Kasumi-1 (cell line): ENCODE measurements at regions not wholly inside any gene's neighbourhood (a gene's known extent, or its start where the extent isn't known, plus 50 kb on each side); places are given as distances from the start of the nearest gene placed in this dataset.

ENCODE experiments used
- DNase-seq, 2 experiments: peaks; one replicate each; lab custom pipeline; 2025; lab: John Stamatoyannopoulos, UW

DNA sequence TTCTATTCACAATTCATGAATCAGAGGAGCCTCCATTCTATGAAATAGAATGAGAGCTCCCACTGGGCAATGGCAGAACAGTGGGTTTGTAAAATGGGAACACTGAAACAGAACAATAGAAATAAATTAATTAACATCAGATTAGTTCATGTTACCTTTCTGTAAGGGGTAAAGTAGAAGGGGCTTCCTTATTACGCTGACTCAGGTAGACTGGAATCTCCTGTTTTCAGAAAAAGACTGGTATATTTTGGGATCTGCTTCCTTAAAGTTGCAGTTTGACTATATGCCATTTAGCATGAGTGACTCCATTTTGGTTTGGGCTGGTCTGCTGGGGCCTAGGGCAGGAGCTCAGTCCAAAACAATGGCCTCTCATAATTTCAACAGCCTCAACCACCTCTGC is 52.8 kb upstream of the ZFAND3 start:
- DNase-seq, result no peak

DNA sequence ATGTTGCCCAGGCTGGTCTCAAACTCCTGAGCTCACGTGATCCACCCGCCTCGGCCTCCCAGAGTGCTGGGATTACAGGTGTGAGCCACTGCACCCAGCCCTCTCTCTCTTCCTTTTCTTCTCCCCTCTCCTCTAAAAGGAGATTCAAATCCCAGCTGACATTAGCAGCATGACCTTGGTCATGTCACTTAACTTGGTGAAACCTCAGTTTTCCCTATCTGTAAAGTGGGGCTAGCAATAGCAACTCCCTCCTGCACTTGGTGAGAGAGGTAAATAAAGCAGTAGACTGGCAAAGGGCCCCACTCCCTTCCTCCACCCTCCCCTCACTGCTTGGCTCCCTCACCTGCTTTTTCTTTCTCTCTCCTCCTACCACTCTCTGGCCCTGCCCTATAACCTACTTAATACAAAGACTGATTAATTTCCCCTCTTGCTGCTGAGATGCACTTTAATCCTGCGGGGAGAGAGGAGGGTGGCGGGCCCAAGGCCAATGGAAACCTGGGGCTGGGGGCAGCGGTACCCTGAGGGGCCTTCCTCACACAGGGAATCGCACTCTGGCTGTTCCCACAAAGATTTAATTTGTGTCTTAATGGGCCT is 54.2 kb upstream of the ZFAND3 start:
- no peak for DNase-seq

DNA sequence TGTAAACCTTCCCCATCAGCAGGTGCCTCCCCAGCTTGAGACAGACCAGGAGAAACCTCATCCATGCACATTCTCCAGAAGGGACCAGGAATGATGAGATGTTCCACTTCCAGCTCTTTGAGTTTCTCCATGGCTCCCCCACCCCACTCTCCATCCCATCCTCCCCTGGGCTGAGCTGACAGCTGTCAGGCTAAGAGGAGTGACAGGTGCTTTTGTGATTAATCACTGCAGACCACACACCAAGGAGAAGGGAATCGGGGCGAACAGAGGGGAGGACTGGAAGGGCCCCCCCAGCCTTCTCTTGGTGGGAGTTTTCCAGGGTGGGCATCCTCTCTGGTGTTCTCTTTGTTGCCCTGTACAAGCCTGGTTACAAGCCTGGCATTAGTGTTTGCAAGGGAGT is 56.1 kb upstream of the ZFAND3 start:
- DNase-seq, result no peak

DNA sequence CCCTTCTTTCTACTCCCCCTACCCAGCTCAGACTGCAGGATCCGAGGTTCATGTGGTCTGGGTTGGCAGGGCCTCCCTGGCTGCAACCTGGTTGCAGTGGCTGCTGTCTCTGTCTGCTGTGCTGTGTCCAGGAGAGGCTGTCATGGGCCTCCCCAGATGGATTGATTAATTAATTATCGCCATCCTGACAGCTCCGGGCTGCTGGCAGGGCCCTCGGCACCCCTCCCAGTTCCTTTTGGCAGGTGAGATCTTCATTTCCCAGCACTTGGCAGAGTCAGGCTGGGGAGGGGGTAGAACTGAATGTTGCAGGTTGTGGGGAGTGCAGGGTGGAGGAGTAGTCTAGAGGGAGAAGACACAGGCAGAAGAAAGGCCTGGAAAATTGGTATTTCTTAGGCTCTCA is 56.7 kb upstream of the ZFAND3 start:
- DNase-seq, result no peak

DNA sequence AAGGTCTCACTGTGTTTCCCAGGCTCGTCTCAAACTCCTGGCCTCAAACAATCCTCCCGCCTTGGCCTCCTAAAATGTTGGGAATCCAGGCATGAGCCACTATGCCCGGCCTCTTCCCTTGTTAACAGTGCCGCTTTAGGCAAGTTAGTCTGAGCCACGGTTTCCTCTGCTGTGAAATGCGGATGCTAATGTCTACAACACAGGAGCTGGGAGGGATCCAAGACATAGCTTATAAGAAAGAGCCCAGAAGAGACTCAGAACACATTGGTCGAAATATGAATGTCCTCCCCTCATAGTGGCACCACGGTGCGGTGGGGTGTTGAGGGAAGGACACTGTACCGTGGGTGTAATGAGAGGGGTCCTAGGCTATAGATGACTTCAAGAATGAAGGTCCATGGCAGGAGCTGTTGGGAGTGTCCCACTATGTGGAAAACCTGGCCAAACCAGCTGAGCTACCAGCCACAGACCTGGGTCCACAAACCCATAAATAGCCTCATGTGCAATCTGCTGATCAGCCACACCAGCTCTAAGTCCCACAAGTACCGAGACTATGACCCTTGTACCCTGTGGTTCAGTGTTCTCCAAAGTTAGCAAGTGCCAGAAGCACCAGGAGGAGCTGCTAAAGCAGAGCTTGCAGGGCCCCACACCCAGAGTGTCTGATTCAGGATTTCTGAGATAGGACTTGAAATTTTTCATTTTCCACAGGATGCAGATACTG is 57.8 kb upstream of the ZFAND3 start:
- no peak for DNase-seq

DNA sequence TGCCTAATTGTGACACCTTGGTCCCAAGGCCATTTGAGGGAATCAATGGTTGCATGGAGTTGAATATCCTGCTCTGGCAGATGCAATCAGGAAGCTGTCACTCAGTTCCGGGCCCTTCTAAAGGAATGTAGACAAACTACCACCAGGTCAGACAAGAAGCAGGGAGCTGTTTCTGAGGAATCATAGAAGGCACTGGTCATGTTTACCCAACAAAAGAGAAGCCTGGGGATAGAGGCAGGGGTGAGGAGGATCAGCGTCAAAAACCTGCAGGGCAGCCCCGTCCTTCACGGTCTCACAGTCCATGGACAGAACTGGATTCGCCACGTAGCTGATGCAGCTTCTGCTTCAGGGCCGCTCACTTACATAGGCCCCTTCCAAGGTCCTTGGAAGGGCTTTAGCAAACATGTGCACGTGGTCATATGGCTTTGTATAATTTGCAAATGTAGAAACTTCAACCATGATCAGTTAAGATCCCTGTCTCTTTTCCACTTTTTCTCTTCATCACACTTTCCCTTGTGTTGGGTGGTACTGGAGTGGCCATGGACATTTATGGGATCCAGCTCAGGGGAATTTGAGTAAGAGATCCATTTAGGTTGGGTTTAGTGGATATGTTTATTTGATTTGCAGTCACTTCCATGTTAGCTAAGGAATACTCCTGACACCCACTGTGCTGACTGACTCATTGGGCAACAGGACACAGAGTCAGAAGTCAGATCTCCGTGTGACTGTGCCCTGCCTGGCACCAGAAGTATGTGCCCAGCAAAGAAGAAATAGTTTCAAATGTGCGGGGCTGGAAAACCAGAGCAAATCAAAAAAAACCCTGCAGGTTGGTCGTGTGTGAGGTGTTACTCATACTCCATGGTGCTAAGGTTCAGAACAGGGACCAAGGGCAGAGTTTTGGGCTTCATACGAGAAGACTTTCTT is 60.0 kb upstream of the ZFAND3 start:
- no peak for DNase-seq

DNA sequence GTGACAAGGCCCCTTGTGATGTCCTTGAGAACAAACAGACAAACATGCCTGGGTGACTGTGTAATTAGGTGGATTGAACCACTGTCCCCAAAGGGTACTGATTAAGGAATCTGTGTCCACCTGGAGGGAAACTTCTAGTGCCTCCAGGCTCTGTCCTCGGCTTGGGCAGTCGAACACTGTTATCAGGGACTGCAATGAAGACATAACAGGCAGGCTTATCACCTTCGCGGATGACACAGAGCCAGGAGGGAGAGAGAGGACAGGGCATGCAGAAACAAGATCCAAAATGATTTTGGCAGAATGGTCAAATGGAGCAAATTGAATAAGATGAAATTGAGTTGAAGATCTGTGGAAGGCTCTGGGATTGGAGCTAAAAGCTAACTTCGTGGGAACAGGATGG is 60.9 kb upstream of the ZFAND3 start:
- no peak for DNase-seq

DNA sequence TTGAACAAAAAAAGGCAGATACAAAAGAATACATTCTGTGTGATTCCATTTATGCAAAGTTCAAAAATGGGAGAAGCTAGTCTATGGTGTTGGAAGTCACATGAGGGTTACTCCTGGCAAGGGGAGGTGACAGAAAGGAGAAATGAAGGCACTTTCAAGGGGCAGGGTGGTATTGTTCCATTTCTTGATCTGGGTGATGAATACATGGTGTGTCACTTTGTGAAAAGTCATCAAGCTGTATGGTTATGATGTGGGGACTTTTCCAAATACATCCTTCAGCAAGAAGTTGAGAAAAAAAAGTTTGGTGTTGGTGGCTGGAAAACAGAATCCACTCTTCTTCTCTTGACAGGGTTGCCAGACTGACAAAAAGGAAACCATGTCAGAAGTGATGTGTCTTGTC is 60.6 kb upstream of the MDGA1 start:
- no peak for DNase-seq

DNA sequence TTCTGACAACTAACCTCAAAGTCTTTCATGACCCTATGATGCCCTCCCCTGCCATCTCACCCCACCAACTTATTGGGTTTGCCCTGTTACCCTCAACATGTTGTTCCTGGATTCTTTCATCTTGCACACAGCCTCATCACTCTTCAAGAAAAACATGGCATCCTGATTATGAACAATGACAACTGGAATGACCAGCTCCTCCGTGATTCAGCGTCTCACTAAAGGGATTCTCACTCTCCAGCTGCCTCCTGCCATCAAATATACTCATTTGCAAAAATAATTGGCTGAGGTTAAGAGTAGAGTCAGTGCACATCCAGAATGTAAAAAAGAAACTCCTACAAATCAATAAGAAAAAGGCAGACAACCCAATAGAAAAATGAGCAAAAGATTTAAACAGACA is 59.7 kb upstream of the MDGA1 start:
- no peak for DNase-seq

DNA sequence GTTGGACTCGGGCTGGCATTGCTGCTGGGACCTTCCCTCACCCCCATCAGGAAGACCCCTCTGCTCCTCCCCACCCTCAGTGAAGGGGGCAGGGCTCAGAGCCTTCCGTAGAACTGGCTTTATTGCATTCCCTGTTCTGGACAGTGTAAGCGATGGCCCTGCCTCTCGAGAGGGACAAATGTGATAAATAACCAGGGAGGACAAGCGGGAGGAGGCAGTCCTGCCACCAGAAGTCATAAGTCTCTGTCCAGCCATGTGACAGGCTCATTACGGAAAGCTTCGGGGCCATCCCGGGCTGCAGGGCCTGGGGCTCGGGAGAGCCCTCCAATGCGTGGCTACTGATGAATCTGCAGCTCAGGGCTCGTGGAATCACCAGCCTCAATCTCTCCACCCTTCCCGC is 58.5 kb upstream of the MDGA1 start:
- DNase-seq, result no peak

DNA sequence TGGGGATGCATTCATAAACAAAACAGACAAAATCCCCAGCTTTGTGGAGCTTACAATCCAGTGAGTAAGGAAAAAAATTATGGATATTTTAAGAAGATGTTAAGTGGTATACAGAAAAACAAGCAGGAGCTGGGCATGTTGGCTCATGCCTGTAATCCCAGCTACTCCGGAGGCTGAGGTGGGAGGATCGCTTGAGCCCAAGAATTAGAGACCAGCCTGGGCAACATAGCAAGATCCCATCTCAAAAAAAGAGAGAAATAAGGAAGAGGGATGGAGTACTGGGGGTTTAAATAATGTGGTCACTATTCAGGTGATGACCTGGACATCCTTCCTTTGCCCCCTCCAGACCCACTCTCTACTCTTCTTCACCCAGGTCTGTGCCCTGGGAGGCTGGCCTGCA is 55.0 kb upstream of the MDGA1 start:
- no peak for DNase-seq

DNA sequence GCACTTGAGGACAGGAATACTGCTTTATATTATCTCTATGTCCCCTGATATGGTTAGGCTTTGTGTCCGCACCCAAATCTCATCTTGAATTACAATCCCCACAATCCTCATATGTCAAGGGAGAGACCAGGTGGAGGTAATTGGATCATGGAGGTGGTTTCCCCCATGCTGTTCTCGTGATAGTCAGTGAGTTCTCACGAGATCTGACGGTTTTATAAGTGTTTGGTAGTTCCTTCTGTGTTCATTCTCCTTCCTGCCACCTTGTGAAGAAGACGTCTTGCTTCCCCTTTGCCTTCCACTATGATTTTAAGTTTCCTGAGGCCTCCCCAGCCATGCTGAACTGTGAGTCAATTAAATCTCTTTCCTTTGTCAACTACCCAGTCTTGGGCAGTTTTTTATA is 51.7 kb upstream of the MDGA1 start:
- peak in 1 of 2 experiments; percentile 2 for DNase-seq

DNA sequence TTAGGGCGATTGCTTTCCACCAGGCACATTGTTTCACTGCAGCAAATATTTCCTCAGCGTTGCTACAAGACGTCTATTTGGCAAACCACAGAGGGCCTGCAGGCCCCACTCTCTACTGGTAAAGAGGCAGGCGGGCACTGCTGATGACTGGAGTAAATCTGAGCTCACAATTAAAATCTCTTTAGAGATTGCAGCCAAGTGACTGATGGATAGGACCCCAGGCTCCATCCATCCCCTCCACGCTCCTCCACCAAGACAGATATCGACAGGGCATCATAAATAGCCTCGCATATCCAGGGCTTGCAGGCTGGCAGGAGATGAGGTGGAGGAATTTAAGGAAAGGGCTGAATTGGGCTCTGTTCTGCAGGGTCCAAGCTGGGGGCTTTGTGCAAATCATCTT is 50.4 kb upstream of the MDGA1 start:
- DNase-seq, result no peak
